ENCODE measurements at regions not wholly inside any gene's neighbourhood (a gene's known extent, or its start where the extent isn't known, plus 50 kb on each side); places are given as distances from the start of the nearest gene placed in this dataset.

DNA sequence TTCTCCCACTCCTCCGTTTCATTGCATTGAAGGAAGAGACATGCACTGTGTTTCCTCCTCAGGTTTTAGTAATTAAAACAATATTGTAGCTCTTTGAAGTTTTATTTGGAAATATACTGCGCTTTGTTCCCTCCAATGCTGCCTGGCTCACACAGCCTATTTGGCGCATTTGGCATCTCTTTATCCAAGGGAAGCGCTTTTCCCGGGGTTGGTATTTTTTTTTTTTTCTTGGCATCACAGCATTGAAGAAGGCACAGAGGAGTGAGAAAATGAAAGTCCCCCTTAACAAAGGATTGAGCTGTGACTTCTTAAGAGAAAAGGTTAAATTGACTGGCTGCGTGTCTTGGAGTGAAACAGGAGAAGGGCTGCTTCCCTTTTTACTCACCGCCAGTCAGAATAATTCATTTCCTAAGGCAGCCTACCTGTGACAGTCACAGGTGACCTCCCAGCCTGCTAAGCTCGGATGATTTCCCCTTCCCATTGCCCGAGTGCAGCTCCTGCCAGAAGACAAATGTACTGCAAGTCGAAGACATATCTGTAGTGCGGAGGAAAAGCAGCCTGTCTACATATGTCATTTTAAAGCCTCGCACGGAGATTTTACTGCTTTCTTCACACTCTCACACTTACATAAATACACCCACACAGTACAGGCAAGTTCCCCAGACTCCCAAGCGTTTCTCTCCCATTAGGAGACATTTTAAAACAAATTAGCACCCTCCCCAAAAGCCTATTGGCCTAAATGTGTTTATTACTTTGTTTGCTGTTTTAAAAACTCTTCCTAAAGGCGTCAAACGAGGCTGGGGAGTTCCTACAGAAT is 665.5 kb upstream of the ZNF608 start:
- Mint-ChIP-seq H3K4me3 (no peak overlapping the region), H3K36me3 (no peaks in the 10 kb centered on the region), H3K9me3 (peaks cover 3% of the 10 kb centered on the region), H3K27me3 (no peaks in the 10 kb centered on the region), H3K27ac (no peak overlapping the region), H3K4me1 (ENCODE audit: low read depth) (no peaks in the 10 kb centered on the region)
- POLR2A ChIA-PET, result no interaction called here
- intact Hi-C loops (cut with micrococcal nuclease), result no loop called here
- DNase-seq, result no peak
- CTCF ChIA-PET, result no interaction called here

DNA sequence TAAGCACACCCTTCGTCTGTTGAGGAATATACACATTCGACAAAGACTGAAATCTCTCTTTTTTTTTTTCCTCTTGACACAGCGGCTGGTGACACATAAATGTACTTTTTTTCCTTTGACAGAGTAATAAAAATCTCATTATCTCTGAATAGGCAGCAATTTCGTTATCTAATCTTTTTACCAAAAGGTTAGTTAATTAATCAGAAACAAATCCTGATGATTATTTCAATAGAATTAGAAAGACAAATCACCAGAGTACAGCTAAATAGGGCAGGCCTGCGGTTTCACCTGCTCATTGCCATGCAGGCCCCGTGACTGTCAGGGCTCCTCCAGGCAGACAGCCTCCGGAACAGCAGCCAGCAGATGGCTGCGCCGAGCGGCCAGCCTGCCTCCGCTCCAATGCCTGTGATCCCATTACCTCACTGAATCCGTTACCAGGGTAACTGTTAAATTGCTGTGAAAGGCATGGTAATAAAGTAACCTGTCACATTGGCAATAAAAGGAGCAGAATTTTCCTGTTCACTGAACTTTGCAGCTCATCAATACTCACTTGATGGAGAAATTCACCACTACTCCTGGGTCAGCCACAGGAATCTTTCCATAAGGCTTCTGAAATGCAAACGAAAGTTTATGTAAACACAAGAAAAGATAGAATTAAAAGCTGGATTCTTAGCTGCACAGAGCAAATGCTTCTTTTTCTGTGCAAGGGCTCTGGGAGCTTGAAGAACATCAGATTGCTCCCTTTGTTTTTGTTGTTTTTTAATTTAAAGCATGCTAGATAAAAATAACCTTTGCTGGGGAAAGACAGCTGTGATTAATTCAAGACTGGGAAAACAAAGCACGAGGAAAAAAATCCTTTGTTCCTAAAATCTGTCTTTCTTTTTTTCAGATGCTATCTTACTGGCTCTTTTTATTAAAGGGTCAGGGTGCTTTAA is 666.4 kb upstream of the ZNF608 start:
- Mint-ChIP-seq H3K36me3 (no peaks in the 10 kb centered on the region), H3K9me3 (no peaks in the 10 kb centered on the region), H3K4me3 (no peak overlapping the region), H3K27ac (no peak overlapping the region), H3K4me1 (ENCODE audit: low read depth) (no peaks in the 10 kb centered on the region), H3K27me3 (no peaks in the 10 kb centered on the region)
- CTCF ChIA-PET, result no interaction called here
- POLR2A ChIA-PET, result no interaction called here
- no peak for DNase-seq
- intact Hi-C loops (cut with micrococcal nuclease), result no loop called here

DNA sequence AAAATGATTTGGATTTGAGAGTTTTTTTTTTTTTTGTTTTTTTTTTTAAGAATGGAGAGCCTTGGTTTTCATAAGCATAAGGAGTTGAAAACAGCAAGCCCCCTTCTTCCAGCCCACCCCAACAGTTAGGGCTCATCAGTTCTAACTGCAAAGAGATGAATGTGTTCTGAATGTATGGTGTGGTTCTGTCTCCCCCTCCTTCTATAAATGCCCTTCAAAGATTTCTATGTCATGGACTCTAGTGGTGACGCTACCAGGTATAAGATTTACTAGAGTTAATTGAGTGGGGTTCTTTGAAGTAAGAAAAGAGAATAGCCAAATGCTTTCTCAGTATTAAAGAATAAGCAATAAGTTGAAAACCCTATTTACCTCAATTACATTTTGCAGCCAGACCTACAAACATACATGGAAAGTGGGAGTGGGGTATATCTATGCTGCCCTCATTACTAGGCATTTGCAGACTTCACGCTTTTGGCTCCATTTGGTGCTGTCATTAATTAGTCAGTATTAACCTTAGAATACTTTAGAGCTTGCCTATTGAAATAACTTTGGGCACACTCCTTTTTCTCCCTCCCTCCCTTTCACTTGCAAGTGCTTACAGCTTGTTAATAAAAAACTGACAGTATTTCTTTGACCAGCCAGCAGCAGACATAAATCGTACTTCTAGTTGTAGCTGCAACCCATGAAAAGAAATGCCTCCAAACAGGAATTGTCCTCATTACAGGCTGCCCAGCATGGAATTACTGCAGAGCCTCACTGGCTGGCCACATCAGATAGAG is 667.2 kb upstream of the ZNF608 start:
- CTCF ChIA-PET, result no interaction called here
- Mint-ChIP-seq H3K27ac (no peak overlapping the region), H3K36me3 (no peaks in the 10 kb centered on the region), H3K27me3 (no peaks in the 10 kb centered on the region), H3K9me3 (no peaks in the 10 kb centered on the region), H3K4me3 (no peak overlapping the region), H3K4me1 (ENCODE audit: low read depth) (no peaks in the 10 kb centered on the region)
- POLR2A ChIA-PET, result no interaction called here
- no peak for DNase-seq
- intact Hi-C loops (cut with micrococcal nuclease), result no loop called here

- Mint-ChIP-seq H3K4me1 (ENCODE audit: low read depth) (no peaks in the 10 kb centered on the region), H3K4me3 (no peak overlapping the region), H3K27ac (no peak overlapping the region), H3K27me3 (no peaks in the 10 kb centered on the region), H3K36me3 (no peaks in the 10 kb centered on the region), H3K9me3 (no peaks in the 10 kb centered on the region)
- intact Hi-C loops (cut with micrococcal nuclease), result no loop called here
- CTCF ChIA-PET, result no interaction called here
- POLR2A ChIA-PET, result no interaction called here
- DNase-seq, result no peak
These were observed 668.7 kb upstream of the ZNF608 start for GRCh38 chr5:125415126-125415525.

DNA sequence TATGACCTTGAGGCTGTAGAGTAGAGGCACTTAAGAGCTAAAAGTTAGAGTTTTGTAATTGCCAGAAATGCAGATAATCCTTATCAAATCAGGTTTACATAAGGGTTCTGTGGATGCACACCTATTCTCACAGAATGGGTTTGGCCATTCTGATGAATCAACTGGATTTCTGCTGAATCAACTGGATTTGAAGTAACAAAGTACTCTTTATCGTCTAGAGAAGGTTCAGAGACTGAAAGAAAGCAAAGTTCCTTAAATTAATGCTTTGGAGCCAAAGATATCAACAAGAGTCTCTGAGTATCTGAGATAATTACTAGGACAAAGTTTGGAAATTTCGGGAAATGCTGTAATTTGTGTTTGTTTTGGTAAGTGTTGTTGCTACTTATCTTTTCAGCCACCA is 669.6 kb upstream of the ZNF608 start:
- intact Hi-C loops (cut with micrococcal nuclease), result no loop called here
- H3K9me3 Mint-ChIP-seq, result no peaks in the 10 kb centered on the region
- ChIA-PET POLR2A (no interaction called here), CTCF (no interaction called here)
- H3K4me3 Mint-ChIP-seq, result no peak overlapping the region
- DNase-seq, result no peak
- no peak overlapping the region for H3K27ac Mint-ChIP-seq
- H3K27me3 Mint-ChIP-seq, result no peaks in the 10 kb centered on the region
- no peaks in the 10 kb centered on the region for H3K4me1 Mint-ChIP-seq (ENCODE audit: low read depth)
- no peaks in the 10 kb centered on the region for H3K36me3 Mint-ChIP-seq

GRCh38 chr5:125421006-125421405 is 674.6 kb upstream of the ZNF608 start:
- ChIA-PET CTCF (interaction anchor here (0.6 kb wide), 1 partner anchor 69 kb away, joined by 5 read pairs; no protein-coding TSS in a partner anchor), POLR2A (no interaction called here)
- Mint-ChIP-seq H3K36me3 (no peaks in the 10 kb centered on the region), H3K9me3 (peaks cover 3% of the 10 kb centered on the region), H3K27me3 (no peaks in the 10 kb centered on the region), H3K27ac (no peak overlapping the region), H3K4me1 (ENCODE audit: low read depth) (no peaks in the 10 kb centered on the region), H3K4me3 (no peak overlapping the region)
- no peak for DNase-seq
- intact Hi-C loops (cut with micrococcal nuclease), result no loop called here

GRCh38 chr5:125422342-125422741 is 675.9 kb upstream of the ZNF608 start:
- no peak for DNase-seq
- no peaks in the 10 kb centered on the region for H3K27me3 Mint-ChIP-seq
- H3K9me3 Mint-ChIP-seq, result peaks cover 4% of the 10 kb centered on the region
- no peaks in the 10 kb centered on the region for H3K36me3 Mint-ChIP-seq
- no peaks in the 10 kb centered on the region for H3K4me1 Mint-ChIP-seq (ENCODE audit: low read depth)
- ChIA-PET CTCF (no interaction called here), POLR2A (no interaction called here)
- H3K4me3 Mint-ChIP-seq, result no peak overlapping the region
- no peak overlapping the region for H3K27ac Mint-ChIP-seq
- intact Hi-C loops (cut with micrococcal nuclease), result no loop called here

DNA sequence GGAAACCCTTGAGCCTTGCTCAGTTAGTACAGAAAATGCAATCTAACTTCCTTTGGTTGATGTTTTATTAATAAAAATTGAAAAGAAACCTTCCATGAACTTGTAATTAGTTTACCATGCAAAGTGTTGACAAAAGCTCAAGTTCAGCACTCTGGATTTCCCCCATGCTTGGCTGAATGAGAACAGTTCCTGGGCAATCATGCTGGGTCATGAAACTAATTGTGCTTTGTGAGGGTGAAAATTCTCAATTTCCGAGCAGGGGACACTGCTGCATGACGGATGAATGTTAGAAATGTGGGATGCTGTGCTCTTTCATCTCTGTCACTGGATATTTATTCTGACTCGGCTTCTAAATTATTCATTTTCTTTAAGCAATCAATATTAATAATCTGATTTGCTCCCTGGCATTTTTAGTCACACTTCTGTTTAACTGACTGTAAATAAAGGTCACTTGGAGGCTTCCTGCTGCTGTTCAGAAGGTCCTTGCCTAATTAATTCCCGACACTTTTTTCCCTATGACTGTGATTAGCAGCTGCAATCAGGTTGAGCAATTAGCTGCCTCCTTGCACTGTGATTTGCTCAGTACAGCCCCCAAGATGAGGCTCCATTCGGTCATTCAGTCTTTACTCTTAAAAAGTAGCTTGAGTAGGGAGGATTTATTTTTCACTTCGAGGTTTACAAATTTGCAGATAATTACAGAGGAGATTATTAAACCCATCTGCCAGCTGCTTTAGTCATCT is 678.1 kb upstream of the ZNF608 start:
- Mint-ChIP-seq H3K36me3 (no peaks in the 10 kb centered on the region), H3K4me1 (ENCODE audit: low read depth) (no peaks in the 10 kb centered on the region), H3K9me3 (peaks cover 4% of the 10 kb centered on the region), H3K4me3 (no peak overlapping the region), H3K27me3 (no peaks in the 10 kb centered on the region), H3K27ac (no peak overlapping the region)
- POLR2A ChIA-PET, result no interaction called here
- CTCF ChIA-PET, result no interaction called here
- intact Hi-C loops (cut with micrococcal nuclease), result no loop called here
- DNase-seq, result no peak

DNA sequence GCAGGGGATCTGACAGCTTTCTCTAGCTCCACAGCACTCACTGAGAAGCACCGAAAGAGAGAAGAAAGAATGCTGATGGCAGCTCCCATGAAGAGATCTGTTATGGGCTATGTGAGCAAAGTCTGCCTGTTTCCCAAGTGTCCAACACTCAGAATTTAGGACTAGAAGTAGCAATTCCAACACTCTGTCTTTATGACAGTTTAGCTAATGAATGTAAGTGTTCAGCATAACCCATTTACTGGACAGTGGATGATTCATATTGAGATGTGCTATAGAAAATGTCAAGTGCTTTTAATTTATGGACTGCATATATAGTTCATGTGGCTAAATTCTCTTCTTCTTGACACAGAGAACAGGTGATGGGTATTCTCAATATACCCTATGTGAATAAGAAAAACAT is 683.1 kb upstream of the ZNF608 start:
- DNase-seq, result no peak
- intact Hi-C loops (cut with micrococcal nuclease), result no loop called here
- no peaks in the 10 kb centered on the region for H3K36me3 Mint-ChIP-seq
- CTCF ChIA-PET, result no interaction called here
- no peak overlapping the region for H3K27ac Mint-ChIP-seq
- POLR2A ChIA-PET, result no interaction called here
- H3K27me3 Mint-ChIP-seq, result no peaks in the 10 kb centered on the region
- H3K4me3 Mint-ChIP-seq, result no peak overlapping the region
- H3K9me3 Mint-ChIP-seq, result peaks cover 13% of the 10 kb centered on the region
- no peaks in the 10 kb centered on the region for H3K4me1 Mint-ChIP-seq (ENCODE audit: low read depth)

GRCh38 chr5:125433457-125433856 is 687.0 kb upstream of the ZNF608 start:
- Mint-ChIP-seq H3K9me3 (peaks cover 18% of the 10 kb centered on the region), H3K27ac (no peak overlapping the region), H3K4me1 (ENCODE audit: low read depth) (no peaks in the 10 kb centered on the region), H3K36me3 (no peaks in the 10 kb centered on the region), H3K27me3 (no peaks in the 10 kb centered on the region), H3K4me3 (no peak overlapping the region)
- intact Hi-C loops (cut with micrococcal nuclease), result no loop called here
- no peak for DNase-seq
- ChIA-PET POLR2A (no interaction called here), CTCF (no interaction called here)

- no peak overlapping the region for H3K27ac Mint-ChIP-seq
- peaks cover 43% of the 10 kb centered on the region for H3K9me3 Mint-ChIP-seq
- no peaks in the 10 kb centered on the region for H3K27me3 Mint-ChIP-seq
- CTCF ChIA-PET, result no interaction called here
- no peak for DNase-seq
- POLR2A ChIA-PET, result no interaction called here
- intact Hi-C loops (cut with micrococcal nuclease), result no loop called here
- no peak overlapping the region for H3K4me3 Mint-ChIP-seq
- H3K36me3 Mint-ChIP-seq, result no peaks in the 10 kb centered on the region
- no peaks in the 10 kb centered on the region for H3K4me1 Mint-ChIP-seq (ENCODE audit: low read depth)
These were observed 692.8 kb upstream of the ZNF608 start for GRCh38 chr5:125439243-125439642.

- no peaks in the 10 kb centered on the region for H3K4me1 Mint-ChIP-seq (ENCODE audit: low read depth)
- no peak overlapping the region for H3K4me3 Mint-ChIP-seq
- ChIA-PET CTCF (no interaction called here), POLR2A (no interaction called here)
- H3K27me3 Mint-ChIP-seq, result no peaks in the 10 kb centered on the region
- H3K27ac Mint-ChIP-seq, result no peak overlapping the region
- DNase-seq, result no peak
- peaks cover 45% of the 10 kb centered on the region for H3K9me3 Mint-ChIP-seq
- H3K36me3 Mint-ChIP-seq, result no peaks in the 10 kb centered on the region
- intact Hi-C loops (cut with micrococcal nuclease), result no loop called here
These were observed 694.5 kb upstream of the ZNF608 start for GRCh38 chr5:125440905-125441304.

Measured in activated CD4-positive, alpha-beta memory T cell treated with anti-CD3 and anti-CD28 coated beads for 36 hours (primary cell).